NCI-H2107 treated with DMSO at 0.1 percent for 48 hours (cell line): ENCODE measurements at regions not wholly inside any gene's neighbourhood (a gene's known extent, or its start where the extent isn't known, plus 50 kb on each side); places are given as distances from the start of the nearest gene placed in this dataset.
"Not testable (repeated sequence)": the region's sequence is repeated elsewhere in the genome, so short reads cannot be mapped to it uniquely, and the experiment has no call there.

Experiments
- DNase-seq: peaks from one replicate; lab custom pipeline; 2025; ENCODE audit not compliant: unreplicated experiment; lab: John Stamatoyannopoulos, UW

DNA sequence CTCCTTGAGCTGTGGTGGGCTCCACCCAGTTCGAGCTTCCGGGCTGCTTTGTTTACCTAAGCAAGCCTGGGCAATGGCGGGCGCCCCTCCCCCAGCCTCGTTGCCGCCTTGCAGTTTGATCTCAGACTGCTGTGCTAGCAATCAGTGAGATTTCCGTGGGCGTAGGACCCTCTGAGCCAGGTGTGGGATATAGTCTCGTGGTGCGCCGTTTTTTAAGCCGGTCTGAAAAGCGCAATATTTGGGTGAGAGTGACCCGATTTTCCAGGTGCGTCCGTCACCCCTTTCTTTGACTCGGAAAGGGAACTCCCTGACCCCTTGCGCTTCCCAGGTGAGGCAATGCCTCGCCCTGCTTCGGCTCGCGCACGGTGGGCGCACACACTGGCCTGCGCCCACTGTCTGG, 1151.1 kb upstream of the SORCS1 start:
- not testable (repeated sequence) for DNase-seq

- DNase-seq = no peak
Measured at GRCh38 chr10:108307925-108308312, 1143.4 kb upstream of the SORCS1 start.

DNA sequence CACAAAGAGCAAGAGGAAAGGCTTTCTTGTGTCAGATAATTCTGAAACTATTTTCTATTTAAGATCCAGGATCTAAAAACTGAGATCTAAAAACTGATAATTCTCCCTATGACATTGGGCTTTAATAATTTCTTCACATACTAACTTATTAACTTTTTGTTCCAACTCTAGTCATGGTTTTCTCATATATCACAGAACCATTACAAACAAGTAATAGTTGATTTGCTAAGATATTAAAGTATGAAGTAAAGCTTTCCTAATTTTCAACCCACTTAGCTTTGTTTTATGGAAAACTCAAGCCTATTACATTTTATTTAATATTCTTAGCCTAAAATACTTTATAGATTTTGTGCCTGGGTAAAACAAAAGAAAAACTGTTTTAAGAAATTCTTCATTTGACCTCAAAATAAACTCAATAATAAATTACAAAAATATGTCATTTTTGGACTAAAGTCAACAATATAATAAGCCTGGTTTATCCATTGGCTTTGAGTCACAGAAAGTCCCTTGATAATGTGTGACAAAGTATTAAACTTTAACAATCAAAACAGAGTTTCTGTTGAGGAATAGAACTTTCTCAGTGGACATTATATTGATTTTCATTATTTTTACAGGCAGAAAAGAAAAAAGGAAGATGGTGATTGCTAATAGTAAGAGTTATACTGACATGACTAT, 1142.9 kb upstream of the SORCS1 start:
- no peak for DNase-seq

DNA sequence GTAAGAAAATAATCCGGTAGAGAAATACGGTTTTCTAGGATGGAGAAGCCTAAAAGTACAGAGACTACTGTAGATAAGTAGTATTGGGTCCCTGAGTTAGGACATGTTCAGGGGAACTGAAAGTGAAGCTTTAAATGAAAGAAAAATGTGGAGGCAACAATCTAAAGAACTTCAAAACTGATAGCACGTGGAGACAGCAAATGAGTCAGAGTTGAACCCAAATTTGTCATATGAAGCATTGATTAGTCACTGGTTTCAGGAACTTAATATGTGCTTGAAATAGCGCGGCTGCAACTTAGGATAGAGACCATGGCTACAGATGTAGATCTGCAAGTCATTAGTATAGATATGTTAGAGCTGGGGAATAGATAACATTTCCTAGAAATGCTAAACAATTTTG, 1138.6 kb upstream of the SORCS1 start:
- no peak for DNase-seq

GRCh38 chr10:108301002-108301401, 1136.5 kb upstream of the SORCS1 start:
- DNase-seq = no peak

- DNase-seq = no peak
Measured at GRCh38 chr10:108290823-108291222, 1126.3 kb upstream of the SORCS1 start.

- no peak for DNase-seq
Measured at GRCh38 chr10:108275895-108276685, 1111.6 kb upstream of the SORCS1 start.

DNA sequence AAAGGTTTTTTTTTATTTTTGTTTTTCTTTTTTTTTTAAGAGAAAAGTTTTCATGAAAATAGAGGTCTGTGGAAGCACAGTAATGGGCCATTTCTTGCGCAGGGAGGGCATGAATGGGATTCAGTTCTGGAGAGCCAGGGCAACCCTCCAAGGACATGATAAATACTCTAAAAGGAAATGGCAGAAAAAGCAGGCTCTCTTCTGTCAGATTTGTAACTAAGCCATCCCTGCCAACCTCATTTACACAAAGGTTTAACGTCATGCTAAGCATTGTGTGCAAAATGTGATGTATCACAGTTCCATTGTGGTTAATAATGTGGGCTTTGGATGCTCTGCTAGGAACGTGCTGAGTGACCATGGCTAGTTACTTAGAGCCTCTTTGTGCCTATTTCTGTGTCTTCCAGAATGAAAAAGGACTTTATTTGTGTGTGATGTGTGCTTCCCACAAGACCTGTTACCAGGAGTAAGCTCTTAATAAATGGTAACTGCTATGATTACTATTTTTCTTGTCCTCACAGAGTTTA, 1095.9 kb upstream of the SORCS1 start:
- DNase-seq = no peak

GRCh38 chr10:108254089-108254488, 1089.6 kb upstream of the SORCS1 start:
- DNase-seq = no peak

- no peak for DNase-seq
Measured at GRCh38 chr10:108252771-108253170, 1088.3 kb upstream of the SORCS1 start.

DNA sequence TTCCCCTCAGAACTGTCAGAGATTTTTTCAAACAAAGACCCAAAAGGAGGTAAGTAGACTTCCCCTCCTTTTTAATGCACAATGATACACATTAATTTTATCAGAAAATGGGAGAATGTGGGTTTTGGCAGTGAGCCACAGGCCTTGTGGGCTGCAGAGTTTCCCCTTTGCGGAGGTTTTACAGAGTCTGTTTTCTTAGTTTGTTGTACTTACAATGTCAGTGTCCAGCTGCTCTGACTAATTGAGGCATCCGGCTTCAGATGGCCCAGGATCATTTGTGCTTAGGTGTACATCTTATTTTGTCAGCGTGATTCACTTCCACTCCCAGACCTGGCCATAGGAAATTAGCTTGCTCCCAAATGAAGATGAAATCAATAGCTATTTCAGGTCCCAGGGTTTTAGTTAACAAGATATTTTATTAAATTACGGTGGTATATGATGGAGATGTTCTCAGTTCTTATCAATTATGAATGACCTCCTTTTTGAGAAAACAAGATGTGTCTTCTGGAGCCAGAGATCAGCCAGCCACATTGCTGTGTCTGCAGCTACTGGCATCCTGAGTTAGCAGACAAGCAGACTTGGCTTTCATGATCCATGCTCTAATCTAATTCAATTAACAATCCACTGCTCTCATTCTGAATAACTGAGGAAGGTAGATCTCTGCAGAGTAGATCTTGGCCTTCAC, 1086.6 kb upstream of the SORCS1 start:
- no peak for DNase-seq

DNA sequence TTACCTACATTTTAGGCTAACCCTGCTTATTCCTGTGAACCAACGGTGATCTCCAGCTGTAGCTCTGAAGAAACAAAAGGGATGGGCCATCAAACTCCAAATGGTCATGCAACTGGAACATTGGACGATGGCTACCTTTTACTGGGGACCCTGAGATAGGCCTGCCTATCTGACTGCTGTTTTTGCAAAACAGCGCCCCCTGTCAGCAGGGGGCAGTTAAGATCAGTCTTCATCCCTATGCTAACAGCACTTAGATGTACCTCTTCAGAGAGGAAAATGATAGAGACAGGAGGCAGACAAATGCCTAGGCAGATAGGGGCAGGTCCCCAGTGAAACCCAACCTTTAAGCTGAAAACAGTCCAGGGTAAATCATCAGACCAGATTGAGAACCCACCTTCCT, 1085.4 kb upstream of the SORCS1 start:
- DNase-seq = no peak

DNA sequence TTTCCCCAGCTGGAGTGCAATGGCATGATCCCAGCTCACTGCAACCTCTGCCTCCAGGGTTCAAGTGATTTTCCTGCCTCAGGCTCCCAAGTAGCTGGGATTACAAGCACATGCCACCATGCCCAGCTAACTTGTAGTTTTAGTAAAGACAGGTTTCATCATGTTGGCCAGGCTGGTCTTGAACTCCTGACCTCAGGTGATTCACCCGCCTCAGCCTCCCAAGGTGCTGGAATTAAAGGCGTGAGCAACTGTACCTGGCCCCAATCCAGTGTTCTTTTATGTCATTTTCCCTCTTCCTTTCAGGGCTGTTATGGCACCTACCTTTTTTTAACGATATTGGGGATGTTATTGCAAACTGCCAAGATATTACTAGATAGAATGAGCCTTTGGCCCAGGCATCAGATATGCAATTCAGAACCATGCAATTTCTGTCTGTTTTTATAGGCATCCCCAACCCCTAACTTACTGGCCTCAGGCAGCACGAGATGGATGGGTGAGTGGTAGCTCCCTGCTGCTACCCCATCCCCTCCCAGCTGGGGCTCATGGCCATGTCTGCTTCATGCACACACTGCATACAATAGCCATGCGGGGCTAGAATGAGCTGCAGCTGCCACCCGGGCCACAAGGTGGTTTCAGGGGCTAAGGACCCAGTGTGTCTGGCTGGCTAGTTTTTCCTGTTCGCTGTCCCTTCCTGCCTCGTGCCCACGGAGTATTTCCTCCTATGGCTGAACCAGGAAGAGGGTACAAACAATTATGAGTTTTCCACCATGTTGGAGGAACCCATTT, 1080.1 kb upstream of the SORCS1 start:
- no peak for DNase-seq

- no peak for DNase-seq
Measured at GRCh38 chr10:108241166-108241565, 1076.7 kb upstream of the SORCS1 start.

- no peak for DNase-seq
Measured at GRCh38 chr10:108238261-108238660, 1073.8 kb upstream of the SORCS1 start.

- no peak for DNase-seq
Measured at GRCh38 chr10:108230478-108231170, 1066.1 kb upstream of the SORCS1 start.

DNA sequence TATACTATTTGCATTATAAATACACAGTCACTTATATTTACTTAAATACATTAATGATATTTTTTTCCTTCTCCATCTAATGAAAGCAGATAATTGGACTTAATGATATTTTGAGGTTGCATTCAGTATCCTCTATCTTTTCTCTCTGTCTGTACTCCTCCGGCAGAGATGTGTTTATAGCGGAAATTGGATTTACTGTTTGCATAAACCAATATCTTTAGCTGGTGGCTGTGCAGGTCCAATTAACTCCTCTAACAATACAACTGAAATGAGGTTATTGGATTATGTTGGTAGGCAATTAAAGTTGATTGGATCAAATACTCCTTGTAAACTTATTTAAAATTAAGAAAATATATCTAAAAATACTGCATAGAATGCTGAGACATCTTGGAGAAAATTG, 1044.2 kb upstream of the SORCS1 start:
- no peak for DNase-seq

- DNase-seq = no peak
Measured at GRCh38 chr10:108208038-108208437, 1043.5 kb upstream of the SORCS1 start.

- DNase-seq = no peak
Measured at GRCh38 chr10:108204528-108205305, 1040.2 kb upstream of the SORCS1 start.
